NCI-H460 (cell line): ENCODE measurements at regions not wholly inside any gene's neighbourhood (a gene's known extent, or its start where the extent isn't known, plus 50 kb on each side); places are given as distances from the start of the nearest gene placed in this dataset.
A peak's percentile ranks its signal among the peaks of the same experiment; 100 is the strongest.

ENCODE experiments used
- DNase-seq: peaks from one replicate; pipeline ENCODE4 v3.0.0-alpha.2; 2016; ENCODE audit warnings: low read depth; ENCODE audit errors: extremely low read depth

DNA sequence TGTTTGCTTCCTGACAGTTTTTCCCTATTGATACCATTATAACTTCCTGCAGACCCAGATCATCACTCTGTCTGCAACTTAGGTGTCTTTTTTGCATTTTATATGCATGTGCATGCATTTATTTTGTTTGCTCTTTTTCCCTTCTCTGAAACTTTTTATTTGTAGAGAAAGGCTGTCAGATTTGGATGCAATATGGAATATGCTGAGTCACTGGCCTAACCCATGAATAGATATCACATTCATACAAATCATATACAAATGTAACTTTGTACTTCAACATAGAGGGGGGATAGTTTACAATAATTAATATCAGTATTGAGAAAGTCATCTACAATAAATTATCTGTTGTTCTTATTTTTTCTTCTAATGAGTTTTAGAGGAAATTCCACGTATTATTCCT is 1465.0 kb downstream of the EFNB2 start:
- peak; percentile 18 for DNase-seq

DNA sequence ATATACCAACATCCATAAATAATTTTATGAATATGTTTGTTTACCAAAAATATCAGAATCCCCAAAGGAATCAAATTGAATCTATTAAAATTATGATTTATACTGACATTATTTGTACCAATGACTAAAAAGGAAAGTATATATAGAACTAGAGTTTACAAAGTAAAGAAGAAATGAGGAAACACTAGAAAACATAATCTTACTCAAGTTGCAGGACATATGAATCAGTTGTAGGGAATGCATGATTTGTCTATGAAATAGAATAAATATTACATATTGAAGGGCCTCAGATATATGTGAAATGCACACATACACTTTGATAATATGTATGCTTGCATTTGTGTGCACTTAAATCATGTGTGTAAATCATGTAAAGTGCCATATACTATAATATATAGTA is 1466.4 kb downstream of the EFNB2 start:
- no peak for DNase-seq

DNA sequence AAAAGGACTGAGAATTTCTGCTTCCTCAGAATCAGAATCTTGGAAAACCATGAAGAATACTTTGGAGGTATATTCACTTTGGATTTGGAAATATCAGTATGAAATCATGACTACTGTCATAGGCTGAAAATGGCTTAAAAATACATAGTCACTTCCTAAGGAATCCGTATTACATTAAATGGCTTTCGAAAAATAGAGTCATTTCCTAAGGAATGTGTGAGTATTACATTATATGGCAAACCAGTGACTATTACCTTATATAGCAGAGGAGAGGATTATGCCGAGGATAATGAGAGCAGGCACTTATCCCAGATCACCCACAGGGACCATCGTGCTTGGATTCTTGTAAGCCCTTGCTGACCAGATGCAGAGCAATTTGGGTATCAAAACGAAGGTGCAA is 1471.8 kb downstream of the EFNB2 start:
- DNase-seq: no peak

DNA sequence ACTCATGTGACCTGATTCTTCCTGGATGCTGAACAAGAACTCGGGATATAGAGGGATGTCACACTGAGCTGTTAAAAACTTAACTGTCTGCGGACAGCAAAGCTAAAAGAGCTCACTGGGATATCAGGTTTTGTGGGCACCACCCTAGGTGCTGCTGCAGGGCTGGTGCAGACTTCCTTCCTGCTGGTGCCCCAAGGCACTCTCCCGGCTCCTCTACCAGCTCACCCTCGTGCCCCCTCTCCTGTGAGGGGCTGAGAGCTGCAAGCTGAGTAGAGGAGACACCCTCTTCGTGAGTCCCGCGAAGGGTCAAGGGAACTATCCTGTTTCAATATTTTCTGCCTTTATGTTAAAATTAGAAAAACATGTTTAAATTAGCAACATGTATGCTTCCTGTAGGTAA is 1475.7 kb downstream of the EFNB2 start:
- no peak for DNase-seq

DNA sequence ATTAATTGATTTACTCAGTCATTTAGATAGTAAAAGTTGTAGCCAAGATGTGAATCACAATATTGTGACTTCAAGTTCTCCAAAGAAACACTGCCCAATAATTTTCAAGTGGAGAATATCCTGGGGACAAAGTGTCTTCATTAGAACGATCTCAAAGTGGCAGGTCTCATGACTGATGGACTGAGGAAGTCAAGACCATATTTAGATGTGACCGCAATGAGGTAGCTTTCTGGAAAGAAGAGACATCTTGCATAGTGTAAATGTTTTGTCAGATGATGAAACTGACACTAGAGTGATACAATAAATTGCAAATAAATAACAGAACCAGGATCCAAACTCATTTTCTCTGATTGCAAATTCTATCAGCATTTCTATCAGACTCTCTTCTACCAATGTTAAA is 1476.9 kb downstream of the EFNB2 start:
- DNase-seq: no peak

DNA sequence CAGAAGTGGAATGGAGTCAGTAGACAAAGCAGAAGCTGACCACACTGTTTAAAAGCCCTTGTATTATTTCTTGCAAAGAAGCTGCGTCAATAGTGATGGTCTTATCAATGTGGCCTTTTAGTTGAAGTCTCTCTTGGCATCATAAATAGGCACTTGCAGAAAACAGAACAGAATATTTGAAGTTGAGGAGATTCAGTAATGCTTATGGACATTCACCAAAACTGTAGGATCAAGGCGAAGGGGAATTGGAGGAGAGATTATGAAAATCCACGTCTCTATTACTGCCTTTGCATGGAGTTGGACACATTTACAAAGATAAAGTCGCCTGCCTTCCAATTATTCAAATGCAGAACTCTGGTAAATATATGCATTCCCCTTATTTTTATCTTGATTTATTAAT is 1482.8 kb downstream of the EFNB2 start:
- no peak for DNase-seq

DNA sequence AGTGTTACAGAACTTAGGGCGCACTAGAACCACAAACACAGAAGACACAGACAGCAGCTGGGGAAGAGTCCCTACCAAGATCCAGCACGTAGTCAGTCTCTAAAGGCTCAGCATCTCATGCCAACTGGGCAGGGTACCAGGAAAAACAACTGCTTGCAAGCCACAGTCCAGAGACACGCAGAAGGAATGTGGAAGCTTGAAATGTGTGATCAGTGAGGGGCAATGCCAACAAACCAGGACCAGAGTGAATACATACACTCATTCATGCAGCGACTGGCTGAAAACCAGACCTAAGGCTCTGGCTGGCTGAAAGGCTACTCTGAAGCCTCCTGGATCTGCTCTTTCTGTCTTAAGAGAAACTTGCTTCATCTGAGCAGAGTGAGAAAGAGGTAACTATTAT is 1484.8 kb downstream of the EFNB2 start:
- no peak for DNase-seq

DNA sequence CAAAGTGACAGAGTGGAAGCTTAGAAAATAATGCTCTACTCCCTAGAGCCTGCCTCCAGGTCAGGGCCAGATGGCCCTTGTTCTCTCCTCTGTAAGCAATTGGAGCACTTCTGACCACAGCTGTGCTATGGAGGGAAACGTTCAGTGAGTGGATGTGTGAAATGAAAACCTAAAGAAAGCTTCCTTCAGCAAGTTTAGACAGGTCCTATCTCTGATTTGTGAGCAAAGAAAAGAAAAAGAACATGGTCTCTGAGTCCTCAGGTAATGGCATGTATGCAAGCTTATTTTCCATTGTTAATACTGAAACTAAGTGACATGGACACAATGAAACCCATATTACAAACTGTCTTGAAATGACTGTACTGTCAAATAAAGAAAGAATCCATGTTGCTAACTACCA is 1486.8 kb downstream of the EFNB2 start:
- DNase-seq: no peak

DNA sequence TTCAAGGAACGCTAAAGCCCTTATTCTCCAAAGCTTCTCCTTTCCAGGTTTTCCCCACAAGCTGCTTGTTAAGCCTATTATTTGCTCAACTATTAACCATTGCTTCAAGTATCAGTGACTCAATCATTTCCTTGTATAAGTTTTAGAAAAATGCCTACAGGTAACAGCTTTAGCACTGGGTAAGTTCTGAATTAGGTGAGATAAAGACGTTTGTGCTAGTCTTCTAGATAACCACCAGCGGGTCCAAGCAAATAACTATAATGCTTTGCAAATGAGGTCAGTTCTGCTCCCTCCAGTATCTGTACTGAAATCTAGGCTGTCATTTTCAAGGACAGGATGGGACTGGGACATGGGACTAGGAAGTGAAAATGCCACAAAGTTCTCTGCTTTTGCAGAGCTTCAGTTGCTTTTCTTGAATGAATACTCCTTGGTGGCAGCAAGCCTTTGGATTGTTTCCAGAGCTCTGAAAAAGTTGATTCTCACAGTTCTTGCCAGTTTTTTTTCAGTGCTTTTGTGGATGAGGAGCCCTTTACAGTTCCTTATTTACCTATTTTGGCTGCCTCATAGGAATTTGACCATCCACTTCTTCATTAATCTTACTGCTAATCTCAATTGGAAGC is 1487.7 kb downstream of the EFNB2 start:
- DNase-seq: no peak

DNA sequence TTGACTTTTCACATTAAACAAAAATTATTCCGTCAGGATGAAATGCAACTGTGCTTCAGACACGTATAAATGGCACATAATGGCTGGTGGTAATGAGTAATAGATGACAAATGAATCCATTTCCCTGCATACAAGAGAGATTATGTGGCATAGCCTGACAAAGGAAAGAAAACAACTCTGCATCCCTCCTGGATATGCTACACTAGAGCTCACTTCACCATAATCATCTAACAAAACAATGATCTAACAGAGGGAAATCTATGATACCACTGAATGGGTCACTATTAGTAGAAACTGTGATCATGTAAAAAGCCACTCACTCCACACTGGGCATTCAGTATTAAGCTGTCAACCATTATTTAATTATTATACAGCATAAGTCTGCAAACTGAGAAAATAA is 1498.4 kb downstream of the EFNB2 start:
- DNase-seq: no peak

DNA sequence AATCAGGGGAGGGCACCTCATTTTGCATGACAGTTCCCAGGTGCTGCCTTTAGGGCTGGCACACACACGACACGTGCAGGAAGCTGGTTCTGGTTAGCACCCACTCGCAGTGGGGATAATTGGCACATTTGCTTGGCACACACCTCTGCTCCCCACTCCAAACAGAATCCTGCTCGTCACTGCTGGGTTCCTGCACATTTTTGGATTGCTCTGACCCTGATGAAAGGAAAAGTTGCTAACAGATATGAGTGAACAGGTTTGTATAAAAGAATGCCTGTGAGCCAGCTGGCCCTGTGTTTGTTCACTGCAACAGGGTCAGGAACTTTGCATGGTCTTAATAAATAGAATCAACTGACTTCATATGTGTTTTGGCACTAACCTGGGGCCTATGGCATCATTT is 1500.4 kb downstream of the EFNB2 start:
- DNase-seq: no peak

DNA sequence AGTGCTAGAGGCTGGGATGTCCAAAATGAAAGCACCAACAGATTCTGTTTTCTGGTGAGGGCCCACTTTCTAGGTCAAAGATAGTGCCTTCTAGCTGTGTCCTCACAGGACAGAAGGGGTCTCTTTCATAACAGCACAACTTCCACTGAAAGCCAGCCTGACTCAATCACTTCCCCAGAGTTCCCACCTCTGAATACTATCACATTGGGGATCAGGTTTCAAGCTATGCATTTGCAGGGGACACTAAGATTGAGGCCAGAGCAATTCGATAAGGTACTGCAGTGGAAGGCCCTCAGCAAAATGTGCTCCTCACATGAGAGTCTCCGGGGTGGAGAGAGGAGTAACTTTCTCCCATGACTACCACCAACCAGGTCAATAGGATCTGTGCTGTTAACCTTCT is 1501.5 kb downstream of the EFNB2 start:
- no peak for DNase-seq

DNA sequence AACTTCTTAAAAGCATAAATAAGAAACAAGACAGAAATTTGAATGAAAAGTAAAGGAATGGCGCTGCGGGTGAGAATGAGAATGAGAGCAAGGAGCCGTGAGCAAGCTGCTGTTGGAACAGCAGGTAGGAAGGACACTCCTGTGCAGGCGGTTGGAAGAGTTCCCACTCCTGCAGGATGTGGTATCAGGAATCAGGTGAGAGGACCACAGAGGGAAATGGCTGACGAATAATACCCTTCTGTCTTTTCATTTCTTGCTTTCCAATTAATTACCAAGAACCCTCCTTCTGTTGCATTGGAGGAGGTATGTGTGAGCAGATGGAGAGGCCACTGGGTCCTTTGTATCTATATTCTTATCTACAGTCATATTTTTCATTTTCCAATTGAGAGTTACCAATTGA is 1504.2 kb downstream of the EFNB2 start:
- DNase-seq: no peak

DNA sequence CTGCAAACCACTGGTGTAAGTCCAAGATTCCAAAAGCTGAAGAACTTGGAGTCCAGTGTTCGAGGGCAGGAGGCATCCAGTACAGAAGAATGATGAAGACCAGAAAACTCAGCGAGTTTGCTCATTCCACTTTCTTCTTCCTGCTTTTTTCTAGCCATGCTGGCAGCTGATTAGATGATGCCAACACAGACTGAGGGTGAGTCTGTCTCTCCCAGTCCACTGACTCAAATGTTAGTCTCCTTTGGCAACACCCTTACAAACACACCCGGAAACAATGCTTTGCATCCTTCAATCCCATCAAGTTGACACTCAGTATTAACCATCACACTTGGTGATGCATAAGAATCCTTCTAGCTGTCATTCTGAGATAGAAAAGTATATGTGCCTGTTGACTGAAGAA is 1504.6 kb downstream of the EFNB2 start:
- DNase-seq: no peak

DNA sequence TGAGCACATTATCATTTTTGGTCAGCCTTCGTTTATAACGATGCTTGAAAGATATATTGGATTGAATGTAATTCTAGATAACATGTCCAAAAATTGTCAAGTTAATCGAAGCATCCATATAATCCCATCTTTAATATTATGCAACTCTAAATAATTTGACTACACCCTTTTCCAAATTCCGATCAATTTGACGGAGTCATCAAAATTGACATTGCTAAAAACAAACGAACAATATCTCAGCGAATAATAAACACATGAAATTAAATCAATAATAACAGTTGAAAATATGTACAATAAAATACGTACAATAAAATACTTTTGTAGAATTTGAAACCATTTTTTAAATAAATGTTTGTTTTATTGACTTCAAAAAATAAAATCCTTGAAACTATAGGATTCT is 1516.4 kb downstream of the EFNB2 start:
- no peak for DNase-seq

DNA sequence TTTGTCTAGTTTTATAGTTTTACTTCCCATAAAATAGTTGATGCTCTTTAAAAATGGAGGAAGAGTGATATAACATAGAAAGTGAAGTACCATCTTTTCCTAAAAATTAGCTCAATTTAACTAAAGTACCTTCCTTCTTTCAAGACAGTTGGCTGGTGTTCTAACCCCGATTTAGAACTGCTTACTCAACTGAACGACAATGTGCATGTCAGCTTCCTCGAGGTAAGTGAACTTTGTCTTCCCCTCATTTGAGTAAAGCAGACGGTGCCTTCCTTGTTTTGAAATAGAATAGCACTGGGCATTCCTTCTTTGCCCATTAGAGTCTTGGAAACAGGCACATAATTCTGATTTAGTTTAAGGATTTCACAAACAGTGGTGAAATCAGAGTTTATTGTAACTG is 1519.2 kb downstream of the EFNB2 start:
- no peak for DNase-seq

DNA sequence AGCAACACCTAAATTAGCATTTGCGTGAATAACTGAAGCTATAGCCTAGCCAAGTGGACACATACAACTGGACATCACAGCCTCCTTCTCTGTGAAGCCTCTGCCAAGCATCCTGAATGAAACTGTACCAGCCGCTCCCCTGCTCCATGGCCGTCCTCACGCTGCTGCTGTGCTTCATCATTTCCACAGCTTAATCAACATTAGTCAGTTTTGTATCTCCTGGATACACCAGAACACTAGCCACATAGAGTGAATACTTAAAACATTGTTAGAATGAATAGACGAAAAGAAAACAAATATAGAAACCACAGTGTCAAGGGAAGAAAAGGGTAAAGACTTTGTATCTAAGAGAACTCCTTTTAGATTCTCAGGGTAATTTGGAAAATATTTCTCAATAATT is 1526.9 kb downstream of the EFNB2 start:
- DNase-seq: no peak

DNA sequence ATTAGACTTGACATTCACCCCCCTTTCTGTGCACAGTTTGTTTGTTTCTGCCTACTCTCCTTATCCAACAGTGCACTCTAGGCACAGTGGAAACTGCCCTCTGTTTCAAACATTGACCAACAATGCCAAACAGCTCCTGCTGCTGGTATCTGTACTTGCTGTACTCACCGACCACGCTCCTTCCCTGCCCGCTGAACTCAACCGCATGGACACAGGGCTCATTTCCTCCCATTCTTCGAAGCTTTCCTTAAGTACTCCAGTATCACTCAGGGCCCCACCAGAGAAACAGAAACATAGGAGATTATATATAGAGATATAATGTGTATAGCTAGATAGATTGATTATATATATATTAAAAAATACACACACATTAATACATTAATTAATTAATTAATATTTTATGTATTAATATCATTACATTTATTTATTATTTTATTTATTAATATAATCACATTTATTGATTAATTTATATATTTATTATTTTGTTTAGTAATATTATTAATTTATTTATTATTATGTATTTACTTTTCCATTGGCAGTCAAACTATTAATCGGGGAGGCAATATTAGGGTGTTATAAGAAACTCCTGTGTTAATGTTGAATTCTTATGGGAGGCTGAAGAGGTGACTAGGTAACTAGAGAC is 1528.2 kb downstream of the EFNB2 start:
- no peak for DNase-seq

DNA sequence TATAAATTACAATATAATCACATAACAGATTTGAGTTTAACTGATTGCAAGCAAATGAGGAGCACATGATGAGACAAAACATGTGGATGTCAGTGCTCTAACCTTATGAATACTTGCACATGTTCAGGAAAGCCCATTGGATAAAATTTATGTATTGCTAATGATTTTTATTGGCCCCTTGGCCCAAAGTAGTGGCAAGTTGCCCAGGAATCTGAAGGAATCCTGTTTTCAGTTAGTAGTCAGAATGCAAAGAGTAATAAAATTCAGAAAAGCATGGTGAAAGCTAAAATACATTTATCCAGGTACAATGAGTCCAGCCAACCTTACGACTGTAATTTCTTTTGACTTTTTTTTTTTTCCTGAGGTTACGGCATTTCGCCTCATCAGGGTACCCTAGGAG is 1539.4 kb downstream of the EFNB2 start:
- DNase-seq: no peak

DNA sequence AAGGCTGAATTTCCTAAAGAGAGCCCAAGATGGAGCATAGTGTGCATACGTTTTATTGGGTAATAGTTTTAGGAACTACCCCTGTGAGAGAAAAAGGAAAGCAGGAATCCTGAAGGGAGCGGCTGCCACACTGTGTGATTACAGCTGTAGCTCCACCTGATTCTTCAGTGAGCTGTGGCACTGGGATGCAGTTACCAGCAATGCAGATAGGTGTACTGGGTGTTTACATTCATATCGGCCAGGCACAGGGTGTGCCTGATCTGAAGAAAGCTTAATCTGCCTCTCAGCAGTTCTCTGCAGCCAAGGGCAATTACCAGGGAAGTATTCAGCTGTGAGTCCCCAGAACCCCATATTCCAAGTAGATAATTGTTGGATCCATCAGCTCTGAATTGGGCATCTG is 1541.8 kb downstream of the EFNB2 start:
- no peak for DNase-seq

DNA sequence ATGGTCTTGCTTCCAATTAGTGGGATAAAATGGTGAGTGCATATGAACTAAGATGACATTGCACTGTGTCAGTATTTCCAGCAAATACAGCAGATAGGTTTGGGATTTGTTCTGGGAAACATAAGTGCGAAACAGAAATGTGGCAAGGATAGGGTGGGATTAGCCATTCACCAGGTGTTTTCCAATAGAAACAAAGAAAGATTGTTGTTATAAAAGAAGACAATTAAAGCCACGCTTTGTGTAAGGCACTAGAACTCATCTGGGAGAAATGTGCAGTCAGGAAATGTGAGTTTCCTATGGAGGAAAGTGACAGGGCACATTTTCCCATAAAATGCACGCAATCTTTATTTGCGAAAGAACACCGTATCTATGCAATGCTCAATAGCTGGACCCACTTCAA is 1547.8 kb downstream of the EFNB2 start:
- no peak for DNase-seq

DNA sequence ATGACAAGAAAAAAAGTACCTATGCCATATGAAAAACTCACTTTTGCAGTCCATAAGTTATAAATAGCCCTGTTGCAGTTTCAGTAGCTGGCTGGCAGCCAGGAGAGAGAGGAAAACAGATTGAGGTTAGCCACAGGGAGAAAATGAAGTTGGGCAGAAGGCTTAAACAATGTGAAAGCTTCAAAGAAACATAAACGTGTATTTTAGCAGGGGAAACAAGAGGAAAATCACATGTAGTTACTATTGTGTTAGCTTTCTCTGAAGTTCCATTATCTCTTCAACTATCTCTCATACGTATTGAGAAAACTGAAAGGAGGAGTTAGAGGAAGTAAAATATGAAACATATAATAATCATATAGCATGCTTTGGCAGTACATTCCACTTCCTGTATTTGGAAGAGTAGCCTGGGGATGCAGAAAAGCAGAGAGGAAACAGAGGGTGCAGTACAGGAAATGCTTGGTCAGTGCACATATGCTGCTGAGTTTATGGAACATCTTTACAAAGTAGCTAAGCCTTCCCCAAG is 1551.1 kb downstream of the EFNB2 start:
- DNase-seq: no peak

DNA sequence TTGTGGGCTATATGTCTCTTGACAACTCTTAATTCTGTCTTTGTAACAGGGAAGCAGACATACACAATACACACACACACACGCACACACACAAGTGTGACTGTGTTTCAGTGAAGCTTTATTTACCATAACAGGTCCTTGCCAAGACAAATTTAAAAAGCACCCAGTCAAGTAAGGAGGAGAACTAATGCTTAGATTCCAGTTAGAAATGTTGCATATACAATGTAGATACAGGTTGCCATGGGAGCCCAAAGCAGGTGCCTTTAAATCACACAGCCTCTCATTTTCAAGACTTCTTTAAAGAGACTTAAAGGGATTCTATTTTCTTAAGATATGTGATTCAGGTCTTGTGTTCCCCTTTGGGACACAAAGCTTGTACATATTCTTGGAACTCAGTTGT is 1551.9 kb downstream of the EFNB2 start:
- DNase-seq: no peak
